ENCODE measurements at regions not wholly inside any gene's neighbourhood (a gene's known extent, or its start where the extent isn't known, plus 50 kb on each side); places are given as distances from the start of the nearest gene placed in this dataset.

GRCh38 chr2:101577173-101577572 is 102.3 kb upstream of the RFX8 start:
- DNase-seq, result no peak
- TF ChIP-seq CTCF (IDR thresholded peaks at IDR 0.05; ENCODE audit: partially characterized antibody, unreplicated experiment), result no peak
- H3K9me3 Mint-ChIP-seq (ENCODE audit: unreplicated experiment), result no peaks in the 10 kb centered on the region
- H3K4me3 Mint-ChIP-seq (ENCODE audit: unreplicated experiment), result no peak overlapping the region
- no peaks in the 10 kb centered on the region for H3K36me3 Mint-ChIP-seq (ENCODE audit: unreplicated experiment)
- no peaks in the 10 kb centered on the region for H3K4me1 Mint-ChIP-seq (ENCODE audit: low read depth, unreplicated experiment)
- peaks cover 2% of the 10 kb centered on the region for H3K27me3 Mint-ChIP-seq (ENCODE audit: unreplicated experiment)
- no peak overlapping the region for H3K27ac Mint-ChIP-seq (ENCODE audit: unreplicated experiment)

GRCh38 chr2:101574622-101575021 is 99.7 kb upstream of the RFX8 start:
- no peak for DNase-seq
- TF ChIP-seq CTCF (IDR thresholded peaks at IDR 0.05; ENCODE audit: partially characterized antibody, unreplicated experiment), result no peak
- Mint-ChIP-seq H3K4me3 (ENCODE audit: unreplicated experiment) (no peak overlapping the region), H3K4me1 (ENCODE audit: low read depth, unreplicated experiment) (no peaks in the 10 kb centered on the region), H3K27me3 (ENCODE audit: unreplicated experiment) (peaks cover 2% of the 10 kb centered on the region), H3K27ac (ENCODE audit: unreplicated experiment) (no peak overlapping the region), H3K36me3 (ENCODE audit: unreplicated experiment) (no peaks in the 10 kb centered on the region), H3K9me3 (ENCODE audit: unreplicated experiment) (no peaks in the 10 kb centered on the region)

GRCh38 chr2:101571951-101572350 is 97.0 kb upstream of the RFX8 start:
- H3K27ac Mint-ChIP-seq (ENCODE audit: unreplicated experiment), result no peak overlapping the region
- H3K36me3 Mint-ChIP-seq (ENCODE audit: unreplicated experiment), result no peaks in the 10 kb centered on the region
- no peaks in the 10 kb centered on the region for H3K4me1 Mint-ChIP-seq (ENCODE audit: low read depth, unreplicated experiment)
- H3K9me3 Mint-ChIP-seq (ENCODE audit: unreplicated experiment), result no peaks in the 10 kb centered on the region
- no peak for DNase-seq
- no peak overlapping the region for H3K4me3 Mint-ChIP-seq (ENCODE audit: unreplicated experiment)
- H3K27me3 Mint-ChIP-seq (ENCODE audit: unreplicated experiment), result no peaks in the 10 kb centered on the region
- TF ChIP-seq CTCF (IDR thresholded peaks at IDR 0.05; ENCODE audit: partially characterized antibody, unreplicated experiment), result no peak

- no peak overlapping the region for H3K4me3 Mint-ChIP-seq (ENCODE audit: unreplicated experiment)
- no peak for DNase-seq
- no peaks in the 10 kb centered on the region for H3K9me3 Mint-ChIP-seq (ENCODE audit: unreplicated experiment)
- H3K4me1 Mint-ChIP-seq (ENCODE audit: low read depth, unreplicated experiment), result no peaks in the 10 kb centered on the region
- H3K36me3 Mint-ChIP-seq (ENCODE audit: unreplicated experiment), result no peaks in the 10 kb centered on the region
- TF ChIP-seq CTCF (IDR thresholded peaks at IDR 0.05; ENCODE audit: partially characterized antibody, unreplicated experiment), result no peak
- no peaks in the 10 kb centered on the region for H3K27me3 Mint-ChIP-seq (ENCODE audit: unreplicated experiment)
- no peak overlapping the region for H3K27ac Mint-ChIP-seq (ENCODE audit: unreplicated experiment)
Measured at GRCh38 chr2:101569886-101570520, 95.1 kb upstream of the RFX8 start.

- H3K9me3 Mint-ChIP-seq (ENCODE audit: unreplicated experiment), result peaks cover 3% of the 10 kb centered on the region
- no peak for TF ChIP-seq CTCF (IDR thresholded peaks at IDR 0.05; ENCODE audit: partially characterized antibody, unreplicated experiment)
- H3K27ac Mint-ChIP-seq (ENCODE audit: unreplicated experiment), result no peak overlapping the region
- no peaks in the 10 kb centered on the region for H3K36me3 Mint-ChIP-seq (ENCODE audit: unreplicated experiment)
- H3K4me1 Mint-ChIP-seq (ENCODE audit: low read depth, unreplicated experiment), result no peaks in the 10 kb centered on the region
- no peak for DNase-seq
- no peaks in the 10 kb centered on the region for H3K27me3 Mint-ChIP-seq (ENCODE audit: unreplicated experiment)
- no peak overlapping the region for H3K4me3 Mint-ChIP-seq (ENCODE audit: unreplicated experiment)
Measured at GRCh38 chr2:101568969-101569368, 94.1 kb upstream of the RFX8 start.
